ENCODE measurements at regions not wholly inside any gene's neighbourhood (a gene's known extent, or its start where the extent isn't known, plus 50 kb on each side); places are given as distances from the start of the nearest gene placed in this dataset.

- Histone ChIP-seq H3K4me1 (no peaks in the 10 kb centered on the region), H3K27me3 (no peaks in the 10 kb centered on the region), H3K27ac (no peak overlapping the region), H3K36me3 (no peaks in the 10 kb centered on the region), H3K4me3 (no peak overlapping the region), H3K9me3 (no peaks in the 10 kb centered on the region)
- TF ChIP-seq EP300 (IDR thresholded peaks at IDR 0.05) (no peak), POLR2A (IDR thresholded peaks at IDR 0.05) (no peak), CTCF (IDR thresholded peaks at IDR 0.05) (no peak)
- WGBS, 2 donors, result 73 to 75% methylated on average over 9 of the region's 9 CpGs
- DNase-seq (ENCODE audit: low spot score in 2 of 2), result no peak
Measured at GRCh38 chr20:57831326-57831992, 121.6 kb upstream of the PMEPA1 start.

DNA sequence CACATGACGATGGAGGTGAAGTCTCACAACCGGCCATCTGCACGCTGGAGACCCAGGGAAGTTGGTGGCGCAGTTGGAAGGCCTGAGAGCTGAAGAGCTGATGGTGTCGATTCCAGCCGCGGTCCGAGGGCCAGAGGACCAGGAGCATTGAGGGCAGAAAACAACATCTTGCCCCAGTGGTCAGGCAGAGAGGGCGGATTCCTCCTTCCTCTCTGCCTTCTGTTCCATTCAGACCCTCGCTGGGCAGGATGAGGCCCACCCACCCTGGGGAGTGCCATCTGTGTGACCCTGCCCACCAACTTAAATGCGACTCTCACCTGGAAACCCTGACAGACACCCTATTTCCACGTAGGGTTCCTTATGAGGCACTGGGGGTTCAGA lies 120.7 kb upstream of the PMEPA1 start:
- WGBS, 2 donors, result 90 to 95% methylated on average over 12 of the region's 12 CpGs
- no peaks in the 10 kb centered on the region for H3K36me3 ChIP-seq
- DNase-seq (ENCODE audit: low spot score in 2 of 2), result no peak
- no peak overlapping the region for H3K4me3 ChIP-seq
- H3K27ac ChIP-seq, result no peak overlapping the region
- H3K9me3 ChIP-seq, result no peaks in the 10 kb centered on the region
- H3K27me3 ChIP-seq, result no peaks in the 10 kb centered on the region
- no peaks in the 10 kb centered on the region for H3K4me1 ChIP-seq
- no peak for TF ChIP-seq CTCF (IDR thresholded peaks at IDR 0.05)
- no peak for TF ChIP-seq POLR2A (IDR thresholded peaks at IDR 0.05)
- no peak for TF ChIP-seq EP300 (IDR thresholded peaks at IDR 0.05)

DNA sequence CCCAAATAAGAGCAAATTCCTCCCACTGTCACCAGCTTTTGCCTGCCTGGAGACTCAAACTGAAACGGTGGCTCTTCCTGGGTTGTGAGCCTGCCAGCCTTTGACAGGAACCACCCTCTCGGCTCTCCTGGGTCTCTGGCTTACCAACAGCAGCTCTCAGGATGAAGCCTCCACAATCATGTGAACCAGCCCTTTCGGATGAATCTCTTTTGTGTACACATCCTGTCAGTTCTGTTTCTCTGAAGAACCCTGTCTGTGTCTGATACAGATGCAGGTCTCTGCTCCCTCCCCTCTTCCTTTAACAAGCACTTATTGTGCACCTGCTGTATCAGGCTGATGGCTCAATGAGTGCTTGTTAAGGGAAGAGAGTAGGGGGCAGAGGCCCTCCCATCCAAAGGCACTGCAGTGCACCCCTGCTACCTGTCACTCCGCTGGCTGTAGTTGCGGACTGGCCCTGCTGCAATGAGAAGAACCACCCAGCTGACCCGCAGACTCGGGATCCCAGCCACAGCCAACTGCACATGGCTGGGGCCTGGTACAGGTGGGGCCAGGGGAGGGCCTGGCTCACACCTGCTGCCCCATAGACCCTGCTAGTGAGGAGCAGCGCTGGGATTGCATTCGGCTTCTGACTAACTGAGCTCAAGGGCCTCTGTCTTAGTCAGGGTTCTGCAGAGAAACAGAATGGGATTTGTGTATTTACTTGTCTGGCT lies 120.1 kb upstream of the PMEPA1 start:
- Histone ChIP-seq H3K9me3 (no peaks in the 10 kb centered on the region), H3K27me3 (no peaks in the 10 kb centered on the region), H3K27ac (no peak overlapping the region), H3K36me3 (no peaks in the 10 kb centered on the region), H3K4me3 (no peak overlapping the region), H3K4me1 (no peaks in the 10 kb centered on the region)
- no peak for DNase-seq (ENCODE audit: low spot score in 2 of 2)
- WGBS, 2 donors, result 85 to 92% methylated on average over 6 to 9 of the region's 9 CpGs
- TF ChIP-seq POLR2A (IDR thresholded peaks at IDR 0.05), result no peak
- no peak for TF ChIP-seq CTCF (IDR thresholded peaks at IDR 0.05)
- TF ChIP-seq EP300 (IDR thresholded peaks at IDR 0.05), result no peak

- Histone ChIP-seq H3K9me3 (no peaks in the 10 kb centered on the region), H3K27ac (no peak overlapping the region), H3K4me1 (no peaks in the 10 kb centered on the region), H3K27me3 (no peaks in the 10 kb centered on the region), H3K36me3 (no peaks in the 10 kb centered on the region), H3K4me3 (no peak overlapping the region)
- 85 to 86% methylated on average over 6 of the region's 6 CpGs for WGBS, 2 donors
- DNase-seq (ENCODE audit: low spot score in 2 of 2), result no peak
- TF ChIP-seq EP300 (IDR thresholded peaks at IDR 0.05), result no peak
- TF ChIP-seq POLR2A (IDR thresholded peaks at IDR 0.05), result no peak
- no peak for TF ChIP-seq CTCF (IDR thresholded peaks at IDR 0.05)
Measured at GRCh38 chr20:57829336-57829735, 119.5 kb upstream of the PMEPA1 start.

DNA sequence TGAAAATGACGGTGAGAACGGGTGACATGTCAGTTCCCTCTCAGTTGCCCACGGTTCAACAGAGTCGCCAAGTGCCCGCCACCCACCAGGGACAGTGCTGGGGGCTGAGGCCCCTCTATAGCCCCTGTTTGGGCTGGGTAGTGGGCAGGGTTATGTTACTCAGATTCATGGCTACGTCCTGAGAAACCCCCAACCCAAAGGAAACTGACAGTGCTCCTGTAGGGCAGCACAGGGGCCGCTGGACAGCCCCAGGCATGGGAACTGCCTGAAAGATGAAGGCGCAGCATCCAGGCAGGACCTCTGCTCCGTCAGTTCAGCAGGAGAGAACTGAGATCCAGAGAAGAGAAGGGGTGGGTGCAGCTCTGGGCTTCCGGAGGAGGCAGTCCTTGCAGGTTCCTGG lies 118.9 kb upstream of the PMEPA1 start:
- Histone ChIP-seq H3K4me1 (no peaks in the 10 kb centered on the region), H3K4me3 (no peak overlapping the region), H3K27me3 (no peaks in the 10 kb centered on the region), H3K9me3 (no peaks in the 10 kb centered on the region), H3K27ac (no peak overlapping the region), H3K36me3 (no peaks in the 10 kb centered on the region)
- TF ChIP-seq EP300 (IDR thresholded peaks at IDR 0.05), result no peak
- no peak for DNase-seq (ENCODE audit: low spot score in 2 of 2)
- 89 to 94% methylated on average over 10 of the region's 10 CpGs for WGBS, 2 donors

All from tibial nerve (tissue), 4 donors.